Vagina (tissue), 2 donors: ENCODE measurements at regions not wholly inside any gene's neighbourhood (a gene's known extent, or its start where the extent isn't known, plus 50 kb on each side); places are given as distances from the start of the nearest gene placed in this dataset.

Experiments used
- CTCF ChIP-seq, 3 experiments: fragments of 450-650 bp in 2 of 3; fragments of 200-600 bp in 1 of 3; sonication (generic) in 1 of 3; IDR thresholded peaks; one replicate each; pipeline ENCODE4 v1.5.1; 2017 to 2019; ENCODE audit warnings: antibody characterized with exemption in 3 of 3, mild to moderate bottlenecking in 2 of 3, moderate library complexity in 2 of 3
- POLR2A ChIP-seq, 2 donors: fragments of 450-650 bp; IDR thresholded peaks; one replicate each; pipeline ENCODE4 v1.6.1; 2017; ENCODE audit warnings: antibody characterized with exemption in 2 of 2, mild to moderate bottlenecking in 2 of 2, moderate library complexity in 2 of 2

GRCh38 chr12:116374207-116374606, 96.7 kb upstream of the MED13L start:
- TF ChIP-seq CTCF (IDR thresholded peaks at IDR 0.05) (no peak), POLR2A (IDR thresholded peaks at IDR 0.05) (no peak)
